Suprapubic skin (tissue), 4 donors: ENCODE measurements at regions not wholly inside any gene's neighbourhood (a gene's known extent, or its start where the extent isn't known, plus 50 kb on each side); places are given as distances from the start of the nearest gene placed in this dataset.

ENCODE experiments used
- DNase-seq, 2 donors: peaks; one replicate each; pipeline ENCODE4 v3.0.0-alpha.2; 2019; ENCODE audit warnings: low spot score in 2 of 2
- H3K27ac ChIP-seq: fragments of 200-600 bp; sonication (generic); one replicate; pipeline ENCODE4 v1.5.1; 2019
- H3K27me3 ChIP-seq: fragments of 200-600 bp; sonication (generic); one replicate; pipeline ENCODE4 v1.5.1; 2019
- H3K36me3 ChIP-seq: fragments of 200-600 bp; sonication (generic); one replicate; pipeline ENCODE4 v1.5.1; 2019
- H3K4me1 ChIP-seq: fragments of 200-600 bp; sonication (generic); one replicate; pipeline ENCODE4 v1.5.1; 2019
- H3K4me3 ChIP-seq: fragments of 200-600 bp; sonication (generic); one replicate; pipeline ENCODE4 v1.5.1; 2019; ENCODE audit warnings: mild to moderate bottlenecking
- H3K9me3 ChIP-seq: fragments of 200-600 bp; sonication (generic); one replicate; pipeline ENCODE4 v1.5.1; 2019
- EP300 ChIP-seq: sonication (generic); formaldehyde crosslinking; IDR thresholded peaks from one replicate; pipeline ENCODE4 v1.6.1; 2017; ENCODE audit warnings: antibody characterized with exemption
- POLR2A ChIP-seq, 2 donors: fragments of 450-650 bp; IDR thresholded peaks; one replicate each; pipeline ENCODE4 v1.6.1; 2017; ENCODE audit warnings: antibody characterized with exemption in 2 of 2, mild to moderate bottlenecking in 2 of 2, moderate library complexity in 2 of 2
- POLR2AphosphoS5 ChIP-seq, 3 donors: sonication (generic); formaldehyde crosslinking; IDR thresholded peaks; one replicate each; pipeline ENCODE4 v1.6.1; 2017; ENCODE audit warnings: antibody characterized with exemption in 3 of 3
- WGBS: methylation state at CpG from one replicate; pipeline ENCODE4 v1.1.5; 2018; 5-methylcytosine and 5-hydroxymethylcytosine counted together
- TF ChIP-seq, protein P1 (sequence below), 2 donors: fragments of 200-600 bp in 1 of 2; fragments of 450-650 bp in 1 of 2; sonication (generic) in 1 of 2; IDR thresholded peaks; one replicate each; pipeline ENCODE4 v1.5.1; 2016 to 2019; ENCODE audit warnings: antibody characterized with exemption in 2 of 2, mild to moderate bottlenecking in 1 of 2, moderate library complexity in 1 of 2

DNA sequence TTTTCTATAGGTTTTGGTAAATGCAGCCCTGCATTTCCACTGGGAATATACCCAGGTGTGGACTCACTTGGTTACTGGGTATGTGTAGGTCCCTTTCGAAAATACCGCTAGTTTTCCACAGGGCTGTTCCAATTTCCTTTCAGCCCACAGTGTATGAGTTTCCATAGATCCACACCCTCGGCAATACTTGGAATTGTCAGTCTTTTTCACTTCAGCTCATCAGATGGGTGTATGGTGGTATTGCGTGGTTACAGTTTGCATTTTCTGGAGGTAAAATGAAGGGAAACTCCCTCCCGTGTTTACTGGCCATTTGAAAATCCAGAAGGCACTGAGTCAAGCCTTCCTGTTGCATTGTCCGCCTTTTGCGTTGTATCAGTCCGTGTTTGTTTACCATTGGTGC, 453.6 kb downstream of the CDH26 start:
- H3K27me3 ChIP-seq = no peaks in the 10 kb centered on the region
- TF ChIP-seq EP300 (no peak), POLR2AphosphoS5 (IDR thresholded peaks at IDR 0.05) (no peak), POLR2A (IDR thresholded peaks at IDR 0.05) (no peak)
- TF ChIP-seq, protein P1, sequence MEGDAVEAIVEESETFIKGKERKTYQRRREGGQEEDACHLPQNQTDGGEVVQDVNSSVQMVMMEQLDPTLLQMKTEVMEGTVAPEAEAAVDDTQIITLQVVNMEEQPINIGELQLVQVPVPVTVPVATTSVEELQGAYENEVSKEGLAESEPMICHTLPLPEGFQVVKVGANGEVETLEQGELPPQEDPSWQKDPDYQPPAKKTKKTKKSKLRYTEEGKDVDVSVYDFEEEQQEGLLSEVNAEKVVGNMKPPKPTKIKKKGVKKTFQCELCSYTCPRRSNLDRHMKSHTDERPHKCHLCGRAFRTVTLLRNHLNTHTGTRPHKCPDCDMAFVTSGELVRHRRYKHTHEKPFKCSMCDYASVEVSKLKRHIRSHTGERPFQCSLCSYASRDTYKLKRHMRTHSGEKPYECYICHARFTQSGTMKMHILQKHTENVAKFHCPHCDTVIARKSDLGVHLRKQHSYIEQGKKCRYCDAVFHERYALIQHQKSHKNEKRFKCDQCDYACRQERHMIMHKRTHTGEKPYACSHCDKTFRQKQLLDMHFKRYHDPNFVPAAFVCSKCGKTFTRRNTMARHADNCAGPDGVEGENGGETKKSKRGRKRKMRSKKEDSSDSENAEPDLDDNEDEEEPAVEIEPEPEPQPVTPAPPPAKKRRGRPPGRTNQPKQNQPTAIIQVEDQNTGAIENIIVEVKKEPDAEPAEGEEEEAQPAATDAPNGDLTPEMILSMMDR (IDR thresholded peaks at IDR 0.05) = no peak
- no peaks in the 10 kb centered on the region for H3K36me3 ChIP-seq
- no peaks in the 10 kb centered on the region for H3K4me1 ChIP-seq
- DNase-seq = no peak
- no peak overlapping the region for H3K4me3 ChIP-seq
- no peak overlapping the region for H3K27ac ChIP-seq
- no peaks in the 10 kb centered on the region for H3K9me3 ChIP-seq
- 90% methylated on average over 8 of the region's 8 CpGs for WGBS

DNA sequence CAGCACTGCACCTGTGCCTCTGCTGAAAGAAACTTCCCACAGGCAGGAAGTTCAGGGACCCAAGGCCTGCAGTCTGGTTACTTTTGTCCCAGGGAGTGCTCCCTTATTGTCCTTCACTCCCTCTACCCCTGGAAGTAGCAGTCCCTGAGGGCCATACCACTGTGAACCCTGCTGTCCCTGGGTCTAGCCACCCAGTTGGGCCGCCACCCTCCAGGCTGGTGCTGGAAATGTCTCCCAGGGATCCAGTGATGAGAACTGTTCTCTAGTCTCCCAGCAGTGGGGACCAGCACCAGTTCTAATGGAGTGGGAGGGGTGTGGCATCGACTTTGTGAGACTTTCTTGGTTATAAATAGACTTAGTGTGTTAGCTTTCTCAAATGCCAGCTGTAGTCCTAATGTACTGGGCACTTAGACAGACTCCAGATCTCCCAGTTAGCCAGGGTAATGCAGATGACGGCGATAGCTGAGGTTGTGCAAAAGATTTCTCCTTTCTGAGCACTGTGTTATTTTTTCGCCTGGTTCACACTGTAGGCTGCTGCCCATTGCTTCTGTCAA, 462.5 kb downstream of the CDH26 start:
- TF ChIP-seq, protein P1 (IDR thresholded peaks at IDR 0.05) = no peak
- no peak for TF ChIP-seq POLR2A (IDR thresholded peaks at IDR 0.05)
- TF ChIP-seq EP300 = no peak
- TF ChIP-seq POLR2AphosphoS5 (IDR thresholded peaks at IDR 0.05) = no peak

DNA sequence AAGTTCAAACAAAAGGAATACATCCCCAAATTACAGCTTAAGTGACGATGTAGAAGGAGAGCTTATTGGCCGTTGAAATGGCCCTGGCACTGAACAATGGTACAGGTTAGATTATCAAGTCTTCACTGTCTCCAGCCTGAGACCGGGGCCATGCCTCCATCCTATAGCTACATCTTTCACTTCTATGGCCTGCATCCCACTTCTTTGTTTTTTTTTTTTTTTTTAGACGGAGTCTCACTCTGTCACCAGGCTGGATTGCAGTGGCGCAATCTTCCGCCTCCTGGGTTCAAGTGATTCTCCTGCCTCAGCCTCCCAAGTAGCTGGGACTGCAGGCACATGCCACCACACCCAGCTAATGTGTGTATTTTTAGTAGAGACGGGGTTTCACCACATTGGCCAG, 464.6 kb downstream of the CDH26 start:
- 93% methylated on average over 6 of the region's 7 CpGs for WGBS
- Histone ChIP-seq H3K4me3 (no peak overlapping the region), H3K27ac (no peak overlapping the region), H3K36me3 (no peaks in the 10 kb centered on the region), H3K9me3 (no peaks in the 10 kb centered on the region), H3K27me3 (peaks cover 4% of the 10 kb centered on the region), H3K4me1 (no peaks in the 10 kb centered on the region)
- no peak for TF ChIP-seq EP300
- TF ChIP-seq, protein P1 (IDR thresholded peaks at IDR 0.05) = no peak
- TF ChIP-seq POLR2A (IDR thresholded peaks at IDR 0.05) = no peak
- TF ChIP-seq POLR2AphosphoS5 (IDR thresholded peaks at IDR 0.05) = no peak
- peak in 1 of 2 donors; percentile 23 for DNase-seq

More for the DNA sequence above, 462.5 kb downstream of the CDH26 start:
- H3K4me1 ChIP-seq = no peaks in the 10 kb centered on the region
- peaks cover 4% of the 10 kb centered on the region for H3K27me3 ChIP-seq
- H3K27ac ChIP-seq = no peak overlapping the region
- no peaks in the 10 kb centered on the region for H3K9me3 ChIP-seq
- H3K36me3 ChIP-seq = no peaks in the 10 kb centered on the region
- WGBS = 84% methylated on average over 4 of the region's 5 CpGs
- peak in 1 of 2 donors; percentile 47 for DNase-seq
- H3K4me3 ChIP-seq = no peak overlapping the region

DNA sequence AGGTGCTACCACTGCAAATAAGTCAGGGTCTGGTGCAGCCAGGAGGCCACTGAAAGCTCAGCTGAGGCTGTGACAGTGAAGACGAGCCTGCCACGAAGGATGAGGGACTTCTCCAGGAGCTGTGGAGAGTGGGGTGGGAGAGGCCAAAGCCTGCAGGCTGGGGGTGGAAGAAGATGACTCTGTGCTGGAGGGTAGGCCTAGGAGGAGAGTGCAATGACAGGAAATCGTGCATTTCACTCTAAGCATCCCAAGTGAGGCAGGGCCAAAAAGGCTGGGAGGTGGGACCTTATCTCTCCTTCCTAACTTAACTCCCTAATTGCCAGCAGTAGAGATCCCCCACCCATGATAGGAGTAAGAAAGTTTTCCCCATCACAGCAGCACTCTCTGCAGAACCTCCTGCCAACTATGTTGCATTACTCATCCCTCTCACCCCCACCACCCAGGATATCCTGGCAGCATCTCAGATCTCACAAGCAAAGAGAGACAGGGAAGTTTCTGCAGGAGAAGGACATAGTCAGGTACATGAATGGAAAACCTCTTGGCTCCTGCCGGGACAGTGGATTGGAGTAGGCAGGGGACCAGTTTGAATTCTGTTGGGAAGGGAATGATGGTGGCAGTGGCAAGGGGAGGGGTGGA, 466.2 kb downstream of the CDH26 start:
- 66% methylated on average over 4 of the region's 4 CpGs for WGBS

GRCh38 chr20:60427516-60427915, 469.3 kb downstream of the CDH26 start:
- no peaks in the 10 kb centered on the region for H3K9me3 ChIP-seq
- H3K4me3 ChIP-seq = no peak overlapping the region
- no peaks in the 10 kb centered on the region for H3K4me1 ChIP-seq
- no peak overlapping the region for H3K27ac ChIP-seq
- 91% methylated on average over 6 of the region's 6 CpGs for WGBS
- no peak for DNase-seq
- no peaks in the 10 kb centered on the region for H3K27me3 ChIP-seq
- no peaks in the 10 kb centered on the region for H3K36me3 ChIP-seq
- no peak for TF ChIP-seq POLR2A (IDR thresholded peaks at IDR 0.05)
- TF ChIP-seq, protein P1 (IDR thresholded peaks at IDR 0.05) = no peak
- TF ChIP-seq EP300 = no peak
- TF ChIP-seq POLR2AphosphoS5 (IDR thresholded peaks at IDR 0.05) = no peak

More for the DNA sequence above, 466.2 kb downstream of the CDH26 start:
- H3K4me3 ChIP-seq = no peak overlapping the region
- H3K36me3 ChIP-seq = no peaks in the 10 kb centered on the region
- DNase-seq = no peak
- no peaks in the 10 kb centered on the region for H3K9me3 ChIP-seq
- peaks cover 4% of the 10 kb centered on the region for H3K27me3 ChIP-seq
- TF ChIP-seq, protein P1 (IDR thresholded peaks at IDR 0.05) = no peak
- TF ChIP-seq POLR2AphosphoS5 (IDR thresholded peaks at IDR 0.05) = no peak
- no peak for TF ChIP-seq EP300
- TF ChIP-seq POLR2A (IDR thresholded peaks at IDR 0.05) = no peak
- no peaks in the 10 kb centered on the region for H3K4me1 ChIP-seq
- no peak overlapping the region for H3K27ac ChIP-seq
